Activated effector memory CD4-positive, alpha-beta T cell treated with anti-CD3 and anti-CD28 coated beads, Interleukin-2, amount 50 U/mL, for 16 hours (primary cell): ENCODE measurements at regions not wholly inside any gene's neighbourhood (a gene's known extent, or its start where the extent isn't known, plus 50 kb on each side); places are given as distances from the start of the nearest gene placed in this dataset.
"Not testable (repeated sequence)": the region's sequence is repeated elsewhere in the genome, so short reads cannot be mapped to it uniquely, and the experiment has no call there.

ENCODE experiments used
- DNase-seq: peaks from one replicate; pipeline ENCODE4 v3.0.0-alpha.2; 2020

DNA sequence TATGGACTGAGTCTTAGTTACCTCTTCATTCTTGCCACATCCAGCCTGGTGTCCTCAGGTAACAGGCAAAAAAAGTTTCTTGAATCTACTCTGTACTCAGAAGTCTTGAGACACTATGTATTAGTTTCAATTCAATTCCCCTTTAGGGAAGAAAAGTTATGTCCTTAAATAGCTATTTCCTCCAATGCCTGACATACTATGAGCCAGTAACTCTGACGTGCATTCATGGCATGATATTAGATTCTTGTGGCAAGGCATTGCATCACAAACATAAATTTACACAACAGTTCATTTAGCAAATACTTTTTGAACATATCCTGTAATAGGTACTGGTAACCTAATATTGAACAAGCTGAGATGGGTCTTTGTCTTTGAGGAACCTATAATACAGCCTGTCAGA, 109.3 kb upstream of the FOXB1 start:
- no peak for DNase-seq

DNA sequence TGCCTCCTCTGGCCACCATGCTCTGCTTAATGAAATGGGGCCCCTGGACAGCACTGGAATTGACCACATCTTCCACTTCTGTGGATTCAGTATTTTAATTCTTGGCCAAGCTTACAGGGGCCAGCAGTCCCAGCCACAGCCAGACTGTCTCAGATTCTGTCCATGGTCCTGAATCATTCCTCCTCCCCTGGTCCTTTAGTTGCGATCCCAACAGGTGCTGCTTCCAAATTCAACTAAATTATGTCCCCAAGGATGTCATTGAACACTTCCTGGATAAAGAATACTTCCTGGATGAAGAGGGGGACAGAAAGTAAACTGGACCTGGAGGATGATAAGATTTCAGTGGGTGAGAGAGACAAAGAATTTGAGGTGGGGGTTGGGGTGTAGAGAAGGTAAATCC, 111.1 kb upstream of the FOXB1 start:
- no peak for DNase-seq

DNA sequence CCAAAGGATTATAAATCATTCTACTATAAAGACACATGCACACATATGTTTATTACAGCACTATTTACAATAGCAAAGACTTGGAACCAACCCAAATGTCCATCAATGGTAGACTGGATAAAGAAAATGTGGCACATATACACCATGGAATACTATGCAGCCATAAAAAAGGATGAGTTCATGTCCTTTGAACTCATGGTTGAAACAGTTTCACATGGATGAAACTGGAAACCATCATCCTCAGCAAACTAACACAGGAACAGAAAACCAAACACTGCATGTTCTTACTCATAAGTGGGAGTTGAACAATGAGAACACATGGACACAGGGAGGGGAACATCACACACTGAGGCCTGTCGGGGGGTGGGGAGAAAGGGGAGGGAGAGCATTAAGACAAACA, 116.2 kb upstream of the FOXB1 start:
- not testable (repeated sequence) for DNase-seq

DNA sequence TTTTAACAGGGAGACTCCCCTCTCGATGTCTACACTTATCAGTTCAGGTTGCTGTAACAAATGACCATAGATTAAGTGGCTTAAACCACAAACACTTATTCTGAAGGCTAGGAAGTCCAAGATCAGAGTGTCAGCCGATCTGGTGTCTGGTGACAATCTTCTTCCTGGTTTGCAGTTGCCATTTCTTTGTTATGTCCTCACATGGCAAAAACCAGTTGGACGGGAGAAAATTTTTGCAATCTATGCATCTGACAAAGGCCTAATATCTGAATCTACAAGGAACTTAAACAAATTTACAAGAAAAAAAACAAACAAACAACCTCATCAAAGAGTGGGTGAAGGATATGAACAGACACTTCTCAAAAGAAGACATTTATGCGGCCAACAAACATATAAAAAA, 116.9 kb upstream of the FOXB1 start:
- DNase-seq: no peak

DNA sequence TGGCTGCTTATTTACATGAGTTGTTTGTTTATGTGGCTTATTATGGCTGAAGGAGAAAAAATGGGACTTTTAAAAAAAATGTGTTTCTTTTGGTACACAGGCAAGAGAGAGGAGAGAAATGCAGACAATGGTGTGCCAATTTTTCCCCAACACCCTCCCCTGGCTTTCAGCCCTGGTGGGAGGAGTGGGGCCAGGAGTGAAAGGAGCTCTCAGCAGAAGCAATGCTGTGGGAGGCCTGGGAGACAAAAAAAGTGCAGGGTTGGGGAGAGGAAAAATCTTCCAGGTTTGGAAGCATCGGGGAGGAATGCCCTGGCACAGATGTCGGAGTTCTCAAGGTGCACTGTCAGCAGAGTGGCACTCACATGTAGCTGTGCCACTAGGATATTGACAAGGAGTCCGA, 117.7 kb upstream of the FOXB1 start:
- DNase-seq: no peak

DNA sequence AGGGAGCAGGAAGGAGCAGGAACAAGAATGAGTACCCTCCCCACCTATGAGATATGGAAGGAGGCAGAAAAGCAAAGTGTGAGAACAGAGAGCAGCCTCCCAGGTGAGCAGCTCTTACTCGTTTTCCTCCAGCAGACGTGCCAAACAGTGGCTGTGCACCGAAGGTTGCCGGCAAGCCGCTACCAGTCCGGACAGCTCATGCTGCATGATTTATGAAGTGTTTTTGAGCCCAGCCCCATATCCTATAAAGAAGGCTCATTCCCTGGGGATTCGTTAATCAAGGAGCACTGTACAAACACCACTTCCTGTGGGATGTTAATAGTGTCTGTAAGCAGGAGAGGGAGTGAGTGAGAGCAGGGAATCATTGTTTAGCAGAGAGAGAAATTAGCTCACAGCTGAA, 118.3 kb upstream of the FOXB1 start:
- no peak for DNase-seq

DNA sequence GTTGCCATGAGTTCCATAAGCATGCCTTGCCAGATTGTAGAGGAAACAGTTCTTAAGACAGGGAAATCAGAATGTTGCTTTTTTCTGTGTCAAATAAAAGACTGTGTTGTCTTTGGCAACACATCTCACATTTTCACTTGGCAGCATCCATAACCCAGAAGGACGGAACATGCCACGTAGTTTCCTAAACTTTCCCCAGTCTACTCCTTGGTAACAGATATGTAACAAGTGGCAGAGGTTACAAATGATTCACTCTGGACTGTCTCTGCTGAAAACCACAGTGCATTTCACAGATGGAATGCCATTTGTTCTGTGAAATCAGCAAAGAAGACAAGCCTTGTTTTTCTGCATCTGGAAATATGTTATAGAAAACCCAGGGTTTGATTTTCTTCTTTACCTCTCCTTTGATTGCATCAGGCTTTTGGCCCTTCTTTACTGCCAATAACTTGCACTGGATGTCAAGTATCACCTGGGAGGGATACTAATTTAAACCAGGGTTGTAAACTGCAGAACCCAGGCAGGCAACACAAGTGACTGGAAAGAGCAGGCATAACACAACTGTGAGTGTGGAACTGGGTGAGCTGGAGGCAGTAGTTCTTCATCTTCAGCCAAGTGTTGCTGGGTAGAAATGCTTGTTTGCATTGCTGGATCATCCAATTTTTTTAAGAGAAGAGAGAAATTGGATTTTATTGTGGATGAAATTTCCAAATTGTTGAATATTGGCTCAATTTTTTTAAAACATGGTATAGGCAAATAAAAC, 124.4 kb upstream of the FOXB1 start:
- DNase-seq: no peak

DNA sequence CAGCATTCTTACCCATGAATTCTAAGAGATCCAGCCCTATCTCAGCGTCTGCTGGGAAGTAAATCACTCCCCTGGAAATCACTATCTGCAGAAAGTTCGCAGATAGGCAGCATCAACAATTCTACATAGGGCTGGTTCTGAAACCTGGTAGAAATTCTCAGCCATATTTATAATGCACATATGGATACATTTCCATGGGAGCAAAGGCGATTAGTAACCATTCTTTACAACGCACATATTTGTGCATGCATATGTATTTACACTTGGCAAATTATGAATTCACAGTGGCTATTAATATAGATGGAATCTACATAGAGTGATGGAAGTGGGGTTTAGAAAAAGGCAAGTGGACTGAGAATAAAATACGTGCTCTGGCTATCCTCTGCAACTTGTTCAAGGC, 128.0 kb upstream of the FOXB1 start:
- DNase-seq: no peak

DNA sequence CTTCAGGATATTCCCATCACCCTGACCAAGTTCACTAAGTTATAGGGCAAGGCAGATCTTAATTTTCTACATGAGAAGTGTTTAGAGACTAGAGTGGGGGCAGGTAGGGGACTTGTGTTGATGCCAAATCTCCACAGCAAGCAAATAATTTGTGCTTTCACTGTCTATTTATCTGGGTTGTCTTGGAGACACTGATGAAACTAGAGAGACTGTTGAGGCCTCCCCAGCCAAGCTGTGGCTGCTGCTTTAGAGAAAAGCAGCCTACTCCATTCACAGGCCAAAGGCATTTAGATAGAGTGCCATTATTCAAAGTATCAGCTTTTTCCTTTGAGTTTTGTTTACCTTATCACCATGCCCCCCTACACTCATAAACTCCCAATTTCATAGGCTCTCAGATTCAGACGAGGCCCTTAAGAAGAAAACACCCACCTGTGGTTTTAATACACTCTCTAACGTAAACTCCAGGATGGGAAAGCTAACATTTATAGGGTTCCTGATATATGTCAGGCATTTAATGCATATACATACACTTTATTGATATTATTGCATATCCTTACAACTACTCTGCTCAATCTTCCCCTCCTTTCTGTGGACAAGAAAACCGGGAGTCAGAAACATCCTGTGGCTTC, 130.4 kb upstream of the FOXB1 start:
- DNase-seq: no peak

DNA sequence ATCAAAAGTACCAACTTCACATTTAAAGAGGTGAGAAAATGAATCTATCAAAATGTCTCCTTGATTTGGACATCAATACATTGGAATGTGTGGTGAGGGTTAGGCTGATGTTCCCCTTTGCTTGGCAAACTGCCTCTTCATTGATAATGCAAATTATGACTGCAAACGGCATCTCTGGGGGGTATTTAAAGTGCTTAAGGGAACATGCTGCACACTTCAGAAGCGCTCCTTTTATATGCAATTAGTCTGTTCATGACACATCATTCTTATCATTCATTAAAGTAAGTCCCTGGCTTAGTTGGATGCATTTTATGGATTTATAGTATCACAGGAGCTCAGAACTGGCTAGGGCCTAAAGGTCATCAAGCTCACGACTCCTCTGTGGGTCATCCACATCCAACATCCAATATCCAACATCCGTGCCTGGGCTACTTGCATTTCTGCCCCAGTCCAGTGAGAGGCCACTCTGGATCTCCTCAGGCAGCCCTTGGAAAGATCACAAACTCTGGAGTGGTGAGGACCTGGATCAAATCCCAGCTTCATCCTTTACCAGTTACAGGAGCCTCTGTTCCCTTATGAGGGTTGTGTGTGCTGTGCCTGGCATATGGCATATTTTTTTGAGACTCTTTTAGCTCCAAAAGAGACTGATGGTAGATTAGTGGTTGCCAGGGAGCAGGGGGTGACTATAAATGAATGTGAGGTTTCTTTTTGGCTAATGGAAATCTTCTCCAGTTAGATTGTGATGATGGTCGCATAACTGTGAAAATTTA, 136.8 kb upstream of the FOXB1 start:
- DNase-seq: no peak

DNA sequence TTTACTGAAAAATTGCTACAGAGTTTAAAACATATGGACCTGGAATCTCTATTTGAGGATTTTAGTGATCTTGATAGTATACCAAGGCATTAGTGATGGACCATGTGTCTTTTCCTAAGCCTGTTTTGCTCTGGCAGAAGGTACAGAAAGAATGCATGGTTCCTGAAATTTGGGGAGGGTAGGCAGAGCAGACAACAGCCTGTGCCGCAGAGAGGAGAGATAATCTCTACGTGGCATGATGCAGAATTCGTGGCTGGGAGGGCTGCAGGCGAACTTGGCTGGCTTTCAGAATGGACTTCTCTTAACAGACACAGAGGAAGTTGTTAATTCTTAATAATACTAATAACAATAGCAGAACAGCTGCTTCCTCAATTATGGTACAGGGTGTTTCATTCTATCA, 137.5 kb upstream of the FOXB1 start:
- no peak for DNase-seq

DNA sequence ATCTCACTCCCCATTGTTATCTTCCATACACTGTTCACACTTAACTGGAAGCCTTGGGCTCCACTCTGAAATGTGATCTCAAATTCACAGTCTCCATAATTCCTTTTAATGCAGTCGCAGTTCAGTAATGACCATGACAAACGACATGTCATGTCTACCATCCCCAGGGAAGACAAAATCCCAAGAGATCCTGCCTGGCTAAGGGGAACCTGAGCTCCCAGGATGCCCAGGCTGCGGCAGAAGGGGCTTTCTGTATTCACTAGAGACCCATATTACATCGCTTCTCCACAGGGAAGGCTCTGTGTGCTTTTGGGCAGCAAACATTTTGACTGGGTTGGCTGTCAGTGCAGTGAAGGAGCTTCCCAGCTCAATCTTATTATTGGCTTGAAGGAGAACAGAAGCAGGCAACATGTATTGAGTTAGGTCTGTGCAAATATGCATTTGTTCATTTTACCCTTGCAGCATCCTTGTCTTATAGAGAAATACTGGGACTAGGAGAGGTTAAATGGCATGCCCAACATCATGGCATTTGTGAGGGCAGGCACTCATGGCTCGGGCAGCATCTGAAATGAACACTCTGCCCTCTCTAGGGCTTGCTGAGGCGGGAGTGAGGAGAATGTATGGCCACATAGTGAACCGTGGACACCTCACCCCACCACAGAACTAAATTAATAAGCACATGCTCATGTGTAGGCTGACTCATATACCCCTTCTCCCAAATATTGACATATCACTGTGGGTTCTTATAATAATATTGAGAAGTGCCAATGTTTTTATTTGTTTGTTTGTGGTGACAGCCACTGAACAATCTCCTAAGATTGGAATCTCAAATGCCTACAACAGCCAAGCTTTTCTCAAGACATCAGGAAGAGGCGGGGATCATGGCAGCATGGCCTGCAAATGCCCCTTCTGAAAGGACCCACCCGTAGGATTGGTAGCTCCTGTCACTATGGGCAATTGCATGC, 141.6 kb upstream of the FOXB1 start:
- no peak for DNase-seq

DNA sequence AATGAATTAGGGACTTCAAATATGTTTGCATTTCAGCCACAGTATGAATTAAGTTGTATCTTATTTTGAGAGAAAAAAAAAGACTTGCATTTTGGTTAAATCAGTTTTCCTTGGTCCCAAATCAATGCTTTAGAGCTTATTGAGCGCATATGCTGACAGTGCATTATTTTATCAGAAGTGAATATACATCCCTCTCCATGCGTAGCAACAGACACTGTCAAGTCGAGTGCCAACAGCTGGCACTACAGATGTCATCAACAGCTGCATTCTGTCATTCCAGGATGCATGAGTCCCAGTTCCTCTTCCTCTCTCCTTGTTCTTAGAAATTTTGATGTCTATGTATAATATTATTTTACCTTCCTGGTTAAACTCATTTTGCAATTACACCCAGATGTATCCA, 156.1 kb upstream of the FOXB1 start:
- no peak for DNase-seq

DNA sequence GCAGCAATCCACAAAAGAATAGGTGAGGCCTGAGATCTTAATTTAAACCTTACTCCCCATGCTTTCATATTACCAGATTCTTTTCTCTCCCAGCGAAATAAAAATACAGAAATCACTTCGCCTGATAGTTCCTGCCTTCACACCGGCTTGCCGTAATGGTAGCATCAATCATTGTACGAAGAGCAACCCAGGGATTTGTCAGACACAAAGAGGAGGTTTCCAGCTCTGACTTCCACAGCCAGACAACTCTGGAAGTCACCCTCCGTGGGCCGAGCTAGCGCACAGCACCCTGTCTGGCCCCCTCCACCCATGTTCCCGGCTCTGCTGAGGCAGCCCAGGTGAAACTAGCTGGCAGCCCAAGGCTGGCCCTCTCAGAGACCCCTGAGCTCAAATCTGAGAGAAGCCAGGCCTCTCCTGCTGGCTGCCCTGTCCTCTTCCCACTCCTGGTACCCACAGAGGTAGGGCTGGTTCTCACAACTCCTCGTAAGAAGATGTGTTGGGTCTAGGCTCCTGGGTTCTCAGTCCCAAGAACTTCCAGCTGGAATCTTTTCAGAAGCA, 156.9 kb upstream of the BNIP2 start:
- DNase-seq: no peak

DNA sequence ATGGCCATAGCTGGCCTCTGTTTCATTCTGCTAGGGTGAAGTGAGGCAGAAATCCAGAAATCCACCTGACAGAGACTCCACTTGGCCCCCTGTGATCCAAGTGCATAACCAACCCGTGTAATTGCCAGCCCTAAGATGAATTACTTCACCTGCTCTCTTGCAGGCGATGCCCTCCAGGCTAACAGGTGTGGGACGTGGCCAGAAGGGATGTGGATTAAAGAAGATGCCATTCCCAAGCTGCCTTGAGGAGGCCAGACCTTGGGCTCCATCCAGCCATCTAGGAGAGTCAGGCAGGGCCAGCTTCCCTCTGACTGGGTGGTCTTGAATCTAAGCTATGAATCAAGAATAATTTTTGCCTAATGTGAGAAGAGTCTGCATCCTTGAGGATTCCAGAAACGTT, 154.5 kb upstream of the BNIP2 start:
- DNase-seq: no peak

DNA sequence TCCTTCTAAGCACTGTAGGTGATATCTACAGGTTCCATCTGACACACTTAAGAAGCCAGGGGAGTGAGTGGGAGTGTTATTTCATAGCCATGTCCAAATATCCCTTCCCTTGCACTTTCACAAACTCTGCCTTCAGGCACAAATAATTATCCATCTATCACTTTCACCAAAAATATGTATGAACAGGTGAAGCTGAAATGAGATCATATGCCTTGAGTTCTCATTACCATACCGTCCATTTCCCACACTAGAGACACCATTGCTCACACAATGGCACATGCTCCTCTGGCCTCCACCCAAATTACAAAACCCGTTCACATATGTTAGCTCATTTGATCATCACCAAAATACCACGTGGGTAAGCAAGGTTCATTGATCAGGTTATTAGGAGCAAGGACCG, 151.9 kb upstream of the BNIP2 start:
- no peak for DNase-seq

DNA sequence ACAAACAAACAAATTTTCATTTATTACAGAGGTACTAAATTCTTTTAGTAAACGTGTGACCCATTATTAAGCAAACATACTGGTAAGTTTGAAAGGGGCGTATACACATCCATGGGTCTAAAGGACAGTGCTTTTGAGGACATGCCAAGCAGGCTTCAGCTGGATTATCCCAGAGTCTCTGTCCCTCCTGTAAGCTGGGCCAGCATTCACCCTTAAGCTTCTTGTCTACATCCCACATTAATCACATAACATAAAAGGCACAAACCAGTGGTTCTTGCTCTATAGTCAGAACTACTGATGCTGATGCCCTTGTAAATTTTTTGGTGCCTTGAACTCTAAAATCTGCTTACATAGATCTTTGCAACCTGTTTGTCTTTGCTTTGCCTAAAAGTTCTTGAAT, 150.8 kb upstream of the BNIP2 start:
- no peak for DNase-seq

DNA sequence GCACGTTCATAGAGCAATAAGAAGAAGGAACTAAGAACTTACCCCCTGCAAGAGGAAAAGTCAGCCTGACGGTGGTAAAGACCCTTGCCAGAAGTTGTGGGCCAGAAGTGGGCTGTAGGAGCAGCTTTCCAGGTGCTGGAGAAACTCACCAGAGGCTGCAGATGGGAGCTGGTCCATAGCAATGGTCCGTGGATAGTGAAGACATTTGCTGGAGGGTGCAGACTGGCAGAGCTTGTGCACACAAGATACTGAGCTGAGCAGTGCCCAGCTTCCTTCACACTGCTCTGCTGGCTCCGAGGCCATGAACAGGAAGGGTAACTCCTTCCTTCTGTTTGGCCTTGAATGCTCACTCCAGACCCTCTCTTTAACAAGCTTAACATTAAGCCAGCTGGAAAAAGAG, 149.8 kb upstream of the BNIP2 start:
- no peak for DNase-seq

DNA sequence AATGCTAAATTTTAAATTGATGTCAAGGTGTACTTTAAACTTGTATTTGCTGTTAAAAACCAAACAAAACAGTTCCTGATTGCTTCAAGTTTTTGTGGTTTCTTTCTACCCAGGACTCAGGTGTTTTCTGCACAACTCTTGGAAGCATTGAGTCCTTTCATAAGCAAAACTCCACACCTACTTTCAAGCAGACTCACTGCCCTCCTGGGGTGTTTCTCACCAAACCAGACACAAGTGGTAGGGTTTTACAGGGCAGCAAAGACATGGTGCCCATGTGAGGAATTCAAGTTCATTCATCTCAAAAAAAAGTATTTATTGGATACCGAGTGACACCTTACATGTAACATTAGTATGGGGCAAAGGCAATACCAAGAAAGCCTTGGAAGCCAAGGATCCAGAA, 146.7 kb upstream of the BNIP2 start:
- no peak for DNase-seq

DNA sequence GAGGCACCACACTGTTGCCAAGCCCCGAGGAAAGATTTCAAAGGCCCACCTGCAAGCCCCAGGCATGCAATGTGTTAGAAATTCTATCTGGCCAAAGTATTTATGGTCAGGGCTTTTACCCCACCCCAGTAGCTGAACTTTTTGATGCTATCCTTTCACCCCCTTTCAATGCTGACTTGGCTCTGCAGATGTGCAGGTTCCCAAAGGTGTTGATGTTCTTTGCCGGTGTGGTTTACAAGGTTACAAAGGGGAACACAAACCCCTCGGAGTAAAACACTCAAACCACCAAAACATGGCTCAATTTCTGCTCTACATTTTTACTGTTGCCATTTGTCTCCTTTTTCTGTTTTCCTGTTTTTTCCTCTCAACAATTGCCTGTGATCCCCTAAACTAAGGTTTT, 145.4 kb upstream of the BNIP2 start:
- DNase-seq: no peak

DNA sequence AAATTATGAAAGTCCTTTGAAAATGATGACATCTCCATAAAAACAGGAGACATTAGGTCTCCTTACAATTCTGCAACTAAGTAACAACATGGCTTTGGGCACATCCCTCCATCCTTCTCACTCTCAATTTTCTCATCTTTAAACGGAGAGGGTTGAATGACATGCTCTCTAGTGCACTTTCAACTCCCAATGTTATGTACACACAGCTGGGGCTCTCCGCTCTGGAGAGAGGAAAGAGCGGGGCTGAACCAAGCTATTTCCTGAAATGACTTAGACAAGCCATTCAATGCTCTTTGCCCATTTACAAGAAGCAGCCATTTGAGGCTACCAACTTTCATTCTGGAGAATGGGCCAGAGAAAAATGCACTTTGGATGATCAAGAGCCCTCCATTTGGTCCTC, 144.2 kb upstream of the BNIP2 start:
- no peak for DNase-seq

DNA sequence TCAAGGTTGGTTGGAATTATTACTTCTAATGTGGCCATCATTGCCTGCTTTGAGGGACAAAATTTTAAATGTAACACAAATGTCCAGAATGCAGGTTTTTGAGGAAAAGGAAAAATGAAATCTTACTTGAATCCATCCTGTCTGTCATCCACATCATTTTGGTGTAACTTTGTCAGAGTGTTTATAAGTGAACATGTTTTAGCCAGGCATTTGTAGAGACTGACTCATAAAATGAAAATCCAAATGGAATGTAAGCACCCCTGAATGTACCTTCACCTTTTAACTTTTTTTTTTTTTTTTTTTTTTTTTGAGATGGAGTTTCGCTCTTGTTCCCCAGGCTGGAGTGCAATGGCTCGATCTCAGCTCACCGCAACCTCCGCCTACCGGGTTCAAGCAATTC, 141.8 kb upstream of the BNIP2 start:
- DNase-seq: no peak

DNA sequence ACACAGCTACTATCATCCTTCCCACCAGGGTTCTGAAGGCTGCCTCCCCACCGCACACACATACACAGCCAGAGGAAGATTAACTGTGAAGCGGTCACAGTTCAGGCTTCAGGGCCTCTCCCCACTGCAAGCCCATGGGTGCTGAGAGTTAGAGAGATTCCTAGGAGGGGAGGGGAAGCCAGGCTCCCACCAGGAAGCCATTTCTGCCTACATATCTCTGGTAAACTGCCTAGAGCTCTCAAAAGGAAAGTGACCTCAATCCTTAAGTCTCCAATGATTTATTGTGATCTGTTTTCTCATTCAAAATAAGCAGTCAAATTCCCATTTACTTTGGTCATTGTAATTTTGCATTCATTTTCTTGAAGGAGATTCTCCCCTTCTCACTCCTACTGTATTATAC, 141.0 kb upstream of the BNIP2 start:
- no peak for DNase-seq
